GM19240 (cell line): ENCODE measurements at regions not wholly inside any gene's neighbourhood (a gene's known extent, or its start where the extent isn't known, plus 50 kb on each side); places are given as distances from the start of the nearest gene placed in this dataset.
"Not testable (repeated sequence)": the region's sequence is repeated elsewhere in the genome, so short reads cannot be mapped to it uniquely, and the experiment has no call there.

Experiments
- DNase-seq: peaks from one replicate; pipeline ENCODE4 v3.0.0; 2011; ENCODE audit warnings: low spot score; ENCODE audit not compliant: insufficient read length

DNA sequence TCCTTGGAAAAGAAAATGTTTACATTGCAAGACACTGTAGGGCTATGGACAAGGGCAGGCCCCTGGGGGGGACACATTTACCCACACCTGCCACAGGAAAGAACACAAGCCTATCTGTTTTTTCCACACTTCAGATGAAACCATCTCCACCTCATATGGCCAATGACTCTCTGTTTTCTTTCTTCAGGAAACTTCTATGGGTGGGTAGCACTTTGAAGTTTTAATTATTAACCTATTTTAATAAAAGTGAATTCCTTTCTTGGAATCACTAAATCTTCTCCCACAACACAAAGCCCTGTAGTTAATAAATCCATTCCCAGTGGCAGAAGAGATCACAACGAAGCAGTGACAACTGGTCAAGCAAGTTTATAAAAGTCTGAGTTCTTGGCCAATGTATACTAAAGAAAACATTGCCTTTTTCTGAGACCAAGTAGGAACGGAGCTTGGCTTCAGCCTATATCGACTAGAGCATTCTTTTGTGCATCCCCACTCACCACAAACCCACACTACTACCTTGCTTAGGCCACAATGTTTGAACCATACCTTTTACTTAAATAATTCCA, 125.1 kb upstream of the CARMIL1 start:
- no peak for DNase-seq

DNA sequence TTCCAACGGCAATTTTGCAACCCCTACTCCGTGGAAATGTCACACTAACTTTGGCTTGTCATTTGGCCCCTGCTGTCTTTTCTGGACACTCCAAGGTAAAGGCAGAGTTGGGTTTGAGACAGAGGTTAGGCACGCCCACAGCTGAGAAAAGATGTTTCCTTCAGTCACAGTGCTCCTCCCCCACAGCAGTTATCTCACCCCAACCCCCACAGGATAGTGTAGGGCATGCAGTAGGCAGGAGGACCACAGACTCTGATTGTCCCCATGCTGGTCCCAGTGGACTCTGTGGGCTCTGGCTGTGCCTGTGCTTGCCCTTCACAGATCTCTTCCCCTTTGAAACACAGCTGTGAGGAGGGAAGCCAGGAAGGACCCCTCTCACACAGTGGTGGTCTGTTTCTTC, 124.0 kb upstream of the CARMIL1 start:
- no peak for DNase-seq

DNA sequence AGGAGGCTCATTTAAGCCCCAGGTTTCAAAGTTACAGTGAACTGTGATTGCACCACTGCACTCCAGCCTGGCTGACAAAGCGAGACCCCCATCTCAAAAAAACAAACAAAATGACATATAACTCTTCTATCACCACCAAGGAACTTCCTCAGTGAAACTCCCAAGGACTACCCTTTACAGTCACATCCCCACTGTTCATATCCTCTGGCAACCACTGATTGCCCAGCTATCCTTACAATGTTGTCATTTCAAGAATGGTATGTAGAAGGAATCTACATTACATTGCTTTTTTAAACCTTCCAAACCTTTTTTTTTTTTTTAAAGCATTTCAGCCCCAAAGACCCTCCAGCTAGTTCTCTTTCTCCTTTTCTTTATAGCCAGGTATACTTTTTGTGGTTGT, 123.1 kb upstream of the CARMIL1 start:
- DNase-seq = no peak

DNA sequence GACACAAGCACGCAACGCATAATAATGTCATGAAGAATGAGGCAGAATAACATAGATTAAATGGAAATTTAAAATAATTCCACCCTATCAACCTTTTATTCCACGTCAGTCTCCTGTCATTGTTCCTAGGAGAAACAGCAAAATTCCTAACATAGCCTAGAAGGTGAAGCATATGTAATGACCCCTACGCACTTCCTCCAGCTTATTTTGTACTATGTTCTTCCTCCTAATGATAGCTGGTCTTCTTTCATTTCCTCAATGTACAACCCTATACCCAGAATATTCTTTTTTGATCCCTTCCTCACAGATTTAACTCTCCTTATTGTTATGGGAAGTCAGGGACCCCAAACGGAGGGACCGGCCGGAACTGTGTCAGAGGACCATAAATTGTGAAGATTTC, 122.0 kb upstream of the CARMIL1 start:
- no peak for DNase-seq

DNA sequence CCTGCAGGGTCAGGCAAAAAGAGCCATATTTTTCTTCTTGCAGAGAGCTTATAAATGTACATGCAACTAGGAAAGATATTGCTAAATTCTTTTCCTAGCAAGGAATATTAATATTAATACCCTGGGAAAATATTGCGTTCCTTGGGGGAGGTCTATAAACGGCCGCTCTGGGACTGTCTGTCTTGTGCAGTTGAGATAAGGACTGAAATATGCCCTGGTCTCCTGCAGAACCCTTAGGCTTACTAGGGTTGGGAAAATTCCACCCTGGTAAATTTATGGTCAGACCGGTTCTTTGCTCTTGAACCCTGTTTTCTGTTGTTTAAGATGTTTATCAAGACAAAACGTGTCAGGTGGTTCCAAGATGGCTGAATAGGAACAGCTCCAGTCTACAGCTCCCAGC, 121.3 kb upstream of the CARMIL1 start:
- DNase-seq = no peak

DNA sequence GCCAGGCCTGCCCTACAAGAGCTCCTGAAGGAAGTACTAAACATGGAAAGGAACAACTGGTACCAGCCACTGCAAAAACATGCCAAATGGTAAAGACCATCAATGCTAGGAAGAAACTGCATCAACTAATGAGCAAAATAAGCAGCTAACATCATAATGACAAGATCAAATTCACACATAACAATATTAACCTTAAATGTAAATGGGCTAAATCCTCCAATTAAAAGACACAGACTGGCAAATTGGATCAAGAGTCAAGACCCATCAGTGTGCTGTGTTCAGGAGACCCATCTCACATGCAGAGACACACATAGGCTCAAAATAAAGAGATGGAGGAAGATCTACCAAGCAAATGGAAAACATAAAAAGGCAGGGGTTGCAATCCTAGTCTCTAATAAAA, 119.0 kb upstream of the CARMIL1 start:
- not testable (repeated sequence) for DNase-seq

DNA sequence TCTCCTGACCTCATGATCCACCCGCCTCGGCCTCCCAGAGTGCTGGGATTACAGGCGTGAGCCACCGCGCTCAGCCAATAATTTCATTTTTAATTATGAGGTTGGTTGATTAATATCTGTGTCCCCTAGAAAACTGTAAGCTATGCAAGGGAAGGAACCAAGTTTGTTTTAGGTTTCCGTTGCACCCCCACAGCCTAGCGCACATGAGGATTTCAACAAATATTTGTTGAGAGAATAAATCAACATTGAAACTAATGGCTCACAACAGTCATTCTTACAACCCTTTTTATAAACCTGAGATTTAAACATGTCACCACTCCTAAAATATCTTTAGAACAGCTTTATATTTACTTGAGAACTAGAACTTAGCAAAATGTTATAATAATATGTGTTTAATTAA, 114.0 kb upstream of the CARMIL1 start:
- no peak for DNase-seq

DNA sequence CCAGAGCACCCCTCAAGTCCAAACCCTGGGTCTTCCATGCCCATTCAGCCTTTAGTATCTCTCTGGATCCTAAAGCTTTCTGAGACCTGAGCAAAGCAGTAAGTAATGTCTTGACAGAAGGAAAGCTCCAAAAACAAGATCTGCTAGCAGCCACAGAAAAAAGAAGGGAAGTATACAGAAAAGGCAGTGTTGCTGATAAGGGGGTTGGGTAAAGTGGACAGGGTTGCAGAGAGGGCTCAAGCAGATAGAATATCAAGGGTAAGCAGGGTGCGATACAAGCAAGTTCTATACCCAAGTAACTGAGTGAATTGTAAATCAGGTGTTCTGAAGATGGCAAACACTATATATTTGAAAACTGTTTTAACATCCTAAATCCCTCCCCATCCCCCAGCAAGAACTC, 113.4 kb upstream of the CARMIL1 start:
- DNase-seq = no peak

DNA sequence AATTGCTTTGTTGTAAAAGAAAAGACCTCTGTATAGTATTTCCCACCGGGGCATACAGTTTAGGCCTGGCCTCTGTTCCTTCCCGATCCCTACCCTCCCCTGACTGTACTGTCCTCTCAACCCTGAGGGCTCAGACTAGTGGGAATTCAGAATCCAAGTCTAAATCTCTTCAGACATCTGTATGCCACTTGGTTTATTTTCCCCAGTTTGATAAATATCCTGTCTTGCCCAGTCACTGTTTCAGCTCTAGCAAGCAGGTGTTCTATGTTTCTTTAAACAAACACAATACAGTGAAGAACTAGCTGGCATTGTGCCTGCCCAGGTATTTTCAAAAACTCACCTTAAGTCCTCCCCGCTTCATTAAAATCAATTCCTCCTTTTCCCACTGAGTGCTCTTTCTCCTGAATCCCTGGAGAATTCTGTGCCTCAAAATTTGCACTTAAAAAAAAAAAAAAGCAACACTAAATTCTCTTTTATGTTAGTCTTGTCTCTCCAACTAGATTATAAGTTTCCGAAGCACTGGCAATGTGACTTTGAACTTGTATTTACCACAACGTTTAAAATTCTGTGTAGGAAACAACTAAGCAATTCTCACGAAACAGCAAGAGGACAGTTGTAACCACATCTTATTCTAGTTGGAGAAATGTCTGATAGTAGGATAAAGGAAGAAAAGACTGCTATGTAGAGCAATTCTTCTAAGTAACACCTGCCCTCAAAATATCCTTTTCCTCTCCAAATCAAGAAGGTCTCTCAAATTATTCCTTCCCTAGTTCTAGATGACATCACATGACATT, 112.0 kb upstream of the CARMIL1 start:
- no peak for DNase-seq

DNA sequence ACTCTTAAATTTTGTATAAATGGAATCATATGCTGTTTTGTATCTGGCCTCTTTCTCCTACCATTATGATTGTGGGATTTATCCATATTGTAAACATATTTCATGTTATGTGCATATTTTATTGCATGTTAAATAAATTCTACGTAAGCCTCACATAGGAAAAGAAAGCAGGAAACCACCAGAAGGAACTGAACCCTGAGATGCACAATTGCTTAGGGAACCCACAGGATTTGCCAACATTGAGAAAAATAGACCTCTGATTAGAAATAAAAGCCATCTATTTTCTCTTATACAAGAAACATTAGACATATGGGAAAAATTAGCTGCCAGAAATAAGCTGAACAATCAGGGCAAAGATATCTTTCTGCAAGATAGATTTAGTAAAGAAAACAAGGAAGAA, 111.2 kb upstream of the CARMIL1 start:
- DNase-seq = no peak

DNA sequence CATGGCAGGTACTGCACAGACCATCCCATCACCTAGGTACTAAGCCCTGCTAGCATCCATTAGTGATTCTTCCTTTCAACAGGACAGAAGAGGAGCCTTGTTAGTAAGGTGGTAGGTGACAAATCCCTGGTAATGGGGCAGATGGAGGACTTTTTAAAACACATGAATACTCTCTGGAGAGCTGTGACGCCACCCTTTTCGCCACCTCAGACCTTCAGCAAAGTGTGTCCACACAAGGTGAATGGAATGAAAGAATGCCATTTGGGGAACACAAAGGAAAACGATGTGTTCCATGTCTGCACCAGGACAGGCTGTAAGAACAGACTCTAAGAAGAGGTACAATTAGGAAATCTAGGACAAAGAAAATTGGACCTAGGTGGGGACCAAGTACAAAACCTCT, 110.5 kb upstream of the CARMIL1 start:
- DNase-seq = no peak

DNA sequence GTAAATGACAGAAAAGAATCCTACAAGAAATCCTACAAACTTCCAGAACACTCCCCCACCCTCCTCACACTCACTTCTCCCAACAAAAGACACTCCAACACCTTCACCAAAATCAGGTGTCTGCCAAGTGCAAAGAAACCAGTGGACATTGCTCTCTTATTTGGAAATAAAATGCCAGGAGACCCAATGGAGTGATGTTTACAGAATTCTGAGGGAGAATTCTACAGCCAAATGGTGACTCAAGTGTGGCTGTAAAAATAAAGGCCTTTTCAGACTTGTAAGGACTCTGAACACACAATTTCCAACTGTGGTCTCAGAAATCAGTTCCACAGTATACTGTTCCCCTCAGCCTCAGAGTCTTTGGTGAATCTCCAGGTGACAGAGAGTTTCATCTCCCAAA, 109.6 kb upstream of the CARMIL1 start:
- DNase-seq = no peak

DNA sequence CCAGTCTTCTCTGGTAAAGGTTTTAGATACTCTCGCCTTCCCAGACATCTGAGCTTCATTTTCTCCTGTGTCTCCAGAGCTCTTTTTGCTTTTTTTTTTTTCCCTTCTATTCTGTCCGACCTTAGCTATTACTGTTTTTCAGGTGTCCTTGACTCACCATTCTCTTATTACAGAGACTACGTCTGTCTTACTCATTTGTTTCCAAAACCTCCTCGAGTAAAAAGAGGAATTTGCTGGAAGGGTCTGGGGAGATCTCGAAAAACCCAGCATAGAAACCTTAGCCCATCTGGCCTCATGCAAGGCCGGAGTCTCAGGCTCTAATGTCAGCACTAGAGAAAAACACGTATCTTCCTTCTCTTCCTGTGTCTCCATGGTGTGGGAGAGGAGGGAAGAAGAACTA, 109.2 kb upstream of the CARMIL1 start:
- DNase-seq = no peak

DNA sequence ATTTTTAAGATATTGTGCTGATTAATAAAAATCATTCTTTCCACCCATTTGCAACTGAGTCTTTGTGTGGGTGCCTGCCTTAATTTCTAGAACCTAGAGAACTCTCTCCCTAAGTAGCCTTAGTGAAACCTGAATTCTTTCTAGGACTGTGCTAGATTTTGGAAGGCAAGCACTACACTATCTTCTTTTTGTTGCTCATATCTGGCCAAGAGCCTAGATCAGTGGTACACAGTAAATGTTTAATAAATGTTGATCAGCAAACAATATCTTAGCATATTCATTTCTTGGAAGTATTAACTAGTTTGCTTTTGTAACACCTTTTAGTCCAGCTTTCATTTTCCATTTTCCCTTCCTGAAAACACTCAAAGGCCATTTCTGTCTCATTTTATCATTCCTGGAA, 108.5 kb upstream of the CARMIL1 start:
- no peak for DNase-seq

DNA sequence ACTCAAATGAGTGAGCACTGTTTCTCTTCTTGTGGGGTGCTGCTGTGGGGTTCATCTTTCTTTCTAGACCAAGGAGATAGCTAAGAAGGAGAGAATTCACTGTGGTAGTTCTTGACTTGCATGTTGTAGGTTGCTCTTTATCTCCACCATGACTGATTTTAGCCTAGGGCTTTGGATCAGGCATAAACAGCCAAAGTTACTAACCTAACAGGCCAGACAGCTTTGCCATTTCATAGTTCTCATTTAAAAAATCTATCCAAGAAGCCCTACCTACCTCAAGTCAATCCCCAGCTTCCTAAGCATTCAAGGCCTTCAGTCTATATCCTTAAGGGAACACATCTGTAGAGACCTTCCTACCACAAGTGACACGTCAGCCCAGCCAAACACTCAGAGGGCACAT, 107.9 kb upstream of the CARMIL1 start:
- DNase-seq = no peak

DNA sequence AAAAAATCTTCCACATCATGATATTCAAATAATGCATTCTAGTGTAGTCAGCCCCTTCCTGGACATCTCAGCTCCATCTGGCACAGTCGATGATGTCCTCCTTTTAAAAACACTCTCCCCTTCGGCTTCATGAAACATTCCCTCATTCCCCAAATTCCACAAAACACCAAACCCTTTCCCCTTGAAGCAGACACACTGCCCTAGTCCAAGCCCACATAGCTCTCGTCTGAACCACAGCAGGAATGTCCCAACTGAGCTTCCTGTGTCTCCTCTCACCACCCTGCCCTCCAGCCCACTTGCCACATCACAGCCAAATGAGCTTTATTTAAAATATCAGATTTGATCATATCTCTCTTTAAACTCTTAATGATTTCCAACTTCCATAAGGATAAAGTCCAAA, 106.4 kb upstream of the CARMIL1 start:
- no peak for DNase-seq

DNA sequence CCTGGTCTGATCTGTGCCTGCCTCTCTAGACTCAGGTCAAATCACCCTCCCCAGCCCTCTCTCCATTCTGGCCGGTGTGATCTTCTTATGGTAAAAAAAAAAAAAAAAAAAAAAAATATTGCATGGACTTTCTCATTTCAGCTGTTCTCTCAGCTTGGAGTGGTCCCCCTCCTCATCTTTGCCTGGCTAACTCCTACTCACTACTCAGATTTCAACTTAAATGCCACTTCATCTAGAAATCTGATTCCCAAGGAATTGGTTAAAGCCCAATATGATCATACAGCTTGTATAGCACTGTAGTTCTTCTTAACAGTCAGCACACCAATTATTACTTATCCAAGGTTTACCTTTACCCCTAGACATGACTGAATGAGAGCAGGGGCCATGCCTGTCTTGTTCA, 105.9 kb upstream of the CARMIL1 start:
- DNase-seq = no peak

DNA sequence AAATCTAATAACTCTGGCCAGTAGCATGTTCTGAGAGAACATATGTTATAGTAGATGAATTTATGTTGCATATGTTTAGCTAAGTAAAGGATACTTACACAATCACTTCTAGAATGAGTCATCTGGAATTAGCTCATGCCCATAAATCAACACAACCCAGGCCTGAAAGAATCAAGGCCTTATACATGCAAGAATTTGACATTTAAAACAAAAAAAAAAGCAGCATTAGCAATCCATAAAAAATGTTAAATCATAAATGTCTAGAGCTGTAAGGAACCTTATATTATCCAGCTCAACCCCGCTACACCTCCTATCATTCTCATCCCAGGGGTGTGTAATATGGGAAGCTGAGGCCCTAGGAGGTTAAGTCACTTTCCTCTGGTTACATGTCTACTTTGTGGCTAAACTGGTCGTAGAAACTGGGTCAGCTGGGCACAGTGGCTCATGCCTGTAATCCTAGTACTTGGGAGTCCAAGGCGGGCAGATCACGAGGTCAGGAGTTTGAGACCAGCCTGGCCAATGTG, 105.2 kb upstream of the CARMIL1 start:
- DNase-seq = no peak

DNA sequence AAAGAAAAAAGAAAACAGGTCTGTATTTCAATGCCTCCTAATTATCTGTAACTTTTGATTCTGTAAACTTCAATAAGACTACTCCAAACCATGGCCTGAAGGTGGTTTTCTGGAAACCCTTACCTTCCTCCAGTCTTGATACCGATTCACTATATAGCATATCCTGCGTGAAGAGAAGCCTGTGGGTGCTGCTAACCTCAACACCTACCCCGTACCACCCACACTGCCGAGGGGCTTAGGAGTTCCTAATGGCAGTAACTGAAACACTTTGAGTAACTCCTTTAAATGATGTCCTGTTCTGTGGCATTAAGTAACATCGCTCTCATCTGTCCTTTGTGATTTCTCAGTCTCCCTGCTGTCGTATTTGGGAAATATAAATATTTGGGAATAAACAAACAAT, 104.5 kb upstream of the CARMIL1 start:
- no peak for DNase-seq

DNA sequence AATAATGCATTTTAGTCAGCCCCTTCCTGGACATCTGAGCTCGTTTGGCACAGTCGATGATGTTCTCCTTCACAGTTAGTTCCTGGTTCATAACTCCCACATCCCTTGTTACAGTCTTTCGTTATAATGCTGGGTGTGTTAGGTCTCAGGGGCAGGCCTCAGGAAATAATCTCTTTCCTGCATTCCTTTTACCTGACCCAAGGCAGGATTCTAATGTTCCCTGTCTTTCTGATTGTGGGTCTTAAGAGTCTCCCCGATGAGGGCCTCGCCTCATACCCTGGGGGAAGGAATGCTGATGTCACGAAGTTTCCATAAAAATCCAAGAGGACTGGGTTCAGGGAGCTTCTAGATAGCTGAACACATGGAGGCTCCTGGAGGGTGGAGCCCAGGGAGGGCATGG, 104.0 kb upstream of the CARMIL1 start:
- DNase-seq = no peak

DNA sequence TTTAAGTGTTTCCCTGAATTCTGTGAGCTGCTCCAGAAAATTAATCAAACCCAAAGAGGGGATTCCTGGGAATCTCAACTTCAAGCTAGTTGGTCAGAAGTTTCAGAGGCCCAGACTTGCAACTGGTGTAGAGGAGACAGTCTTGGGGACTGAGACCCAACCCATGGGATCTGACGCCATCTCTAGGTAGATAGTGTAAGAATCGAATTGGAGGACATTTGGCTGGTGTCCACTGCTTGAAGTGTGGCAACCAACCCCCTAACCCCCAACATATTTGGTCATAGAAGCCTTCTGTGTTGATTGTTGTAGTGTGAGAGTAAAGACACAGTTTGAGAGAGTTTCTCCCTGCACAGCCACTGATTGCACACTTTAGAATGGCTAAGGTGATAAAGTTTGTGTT, 103.5 kb upstream of the CARMIL1 start:
- no peak for DNase-seq

DNA sequence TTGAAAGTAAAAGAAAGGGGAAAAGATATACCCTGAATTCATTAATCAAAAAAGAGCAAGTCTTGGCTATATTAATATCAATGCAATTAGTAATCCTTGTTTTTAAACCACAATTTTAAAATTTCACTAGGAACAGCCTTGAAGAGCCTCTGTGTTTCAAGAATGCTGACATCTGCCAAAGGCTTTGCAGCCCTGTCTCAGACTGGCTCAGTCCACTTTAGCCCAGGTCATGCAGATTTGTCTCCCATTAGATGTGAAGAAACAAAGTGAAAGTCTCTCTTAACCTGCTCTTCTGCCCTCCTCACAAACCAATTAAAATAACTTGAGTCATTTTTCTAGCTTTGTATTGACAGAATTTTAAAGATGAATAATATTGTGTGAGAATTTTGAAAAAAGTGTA, 102.7 kb upstream of the CARMIL1 start:
- DNase-seq = no peak

DNA sequence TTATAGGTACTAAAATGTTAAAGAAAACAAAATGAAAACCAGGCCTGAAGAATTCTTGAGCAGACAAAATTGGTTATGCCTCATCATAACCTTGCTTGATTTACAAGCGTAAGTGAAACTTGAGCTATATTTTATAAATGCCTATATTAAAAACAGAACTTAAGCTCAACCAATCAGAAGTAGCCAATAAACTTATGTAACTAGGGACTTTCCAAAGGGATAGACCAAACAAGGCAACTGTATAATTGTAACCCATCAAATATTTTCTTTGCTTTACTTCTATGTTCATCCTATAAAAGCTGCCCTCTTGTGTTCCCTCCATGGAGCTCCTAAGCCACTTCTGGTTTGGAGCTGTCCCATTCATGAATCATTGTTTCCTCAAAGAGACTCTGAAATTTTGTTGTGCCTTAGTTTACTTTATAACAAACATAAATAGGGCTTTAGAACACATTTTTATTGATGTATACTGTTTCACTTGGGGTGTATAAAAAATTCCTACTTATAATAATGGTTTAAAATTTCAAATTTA, 101.6 kb upstream of the CARMIL1 start:
- DNase-seq = no peak
